Activated B cell treated with CpG ODN at 0.5 μM for 24 hours (primary cell): ENCODE measurements at regions not wholly inside any gene's neighbourhood (a gene's known extent, or its start where the extent isn't known, plus 50 kb on each side); places are given as distances from the start of the nearest gene placed in this dataset.

Experiments
- ATAC-seq: fragments of 200-7000 bp; cut with Tn5 transposase; one replicate; pipeline ENCODE4 v1.10.0; 2021; ENCODE audit warnings: low read depth, mild to moderate bottlenecking, moderate library complexity
- CTCF ChIA-PET: fragments of 350-600 bp; sonication (Branson Sonifier 250); formaldehyde crosslinking; loops from one replicate; lab custom pipeline; 2021; ENCODE audit warnings: antibody characterized with exemption; lab: Charles Lee
- POLR2A ChIA-PET: fragments of 350-600 bp; sonication (Branson Sonifier 250); formaldehyde crosslinking; loops from one replicate; lab custom pipeline; 2021; ENCODE audit warnings: antibody characterized with exemption; lab: Charles Lee
- DNase-seq: peaks from one replicate; pipeline ENCODE4 v3.0.0; 2022
- H3K27ac Mint-ChIP-seq: one replicate; pipeline ENCODE4 v1.8.0; 2020; ENCODE audit warnings: mixed read lengths
- H3K27me3 Mint-ChIP-seq: one replicate; pipeline ENCODE4 v1.8.0; 2021; ENCODE audit warnings: mixed read lengths
- H3K36me3 Mint-ChIP-seq: one replicate; pipeline ENCODE4 v1.8.0; 2021; ENCODE audit warnings: low read depth, mixed read lengths
- H3K4me1 Mint-ChIP-seq: one replicate; pipeline ENCODE4 v1.8.0; 2021; ENCODE audit warnings: mixed read lengths
- H3K4me3 Mint-ChIP-seq: one replicate; pipeline ENCODE4 v1.8.0; 2020; ENCODE audit warnings: mild to moderate bottlenecking, mixed read lengths
- H3K9me3 Mint-ChIP-seq: one replicate; pipeline ENCODE4 v1.8.0; 2020; ENCODE audit warnings: mixed read lengths
- CTCF ChIP-seq: fragments of 200-600 bp; IDR thresholded peaks from one replicate; pipeline ENCODE4 v1.8.0; 2022; ENCODE audit warnings: antibody characterized with exemption, mild to moderate bottlenecking
- intact Hi-C: fragments of 100-400 bp; cut with micrococcal nuclease; formaldehyde crosslinking; loops from one replicate; pipeline ENCODE4 v1.15.1; 2024

GRCh38 chr21:17231771-17232170 is 281.1 kb upstream of the CXADR start:
- no peaks in the 10 kb centered on the region for H3K27me3 Mint-ChIP-seq
- no peak overlapping the region for H3K27ac Mint-ChIP-seq
- ChIA-PET POLR2A (no interaction called here), CTCF (no interaction called here)
- no peaks in the 10 kb centered on the region for H3K4me1 Mint-ChIP-seq
- TF ChIP-seq CTCF = no peak
- no peak for ATAC-seq
- no peaks in the 10 kb centered on the region for H3K36me3 Mint-ChIP-seq
- intact Hi-C loops = no loop called here
- DNase-seq = no peak
- peaks cover 18% of the 10 kb centered on the region for H3K9me3 Mint-ChIP-seq
- H3K4me3 Mint-ChIP-seq = no peak overlapping the region

GRCh38 chr21:17238468-17238867 is 274.4 kb upstream of the CXADR start:
- H3K9me3 Mint-ChIP-seq = no peaks in the 10 kb centered on the region
- ChIA-PET CTCF (no interaction called here), POLR2A (no interaction called here)
- no peaks in the 10 kb centered on the region for H3K36me3 Mint-ChIP-seq
- ATAC-seq = no peak
- no peak for DNase-seq
- H3K27ac Mint-ChIP-seq = no peak overlapping the region
- no peak overlapping the region for H3K4me3 Mint-ChIP-seq
- intact Hi-C loops = no loop called here
- TF ChIP-seq CTCF = no peak
- H3K4me1 Mint-ChIP-seq = no peaks in the 10 kb centered on the region
- no peaks in the 10 kb centered on the region for H3K27me3 Mint-ChIP-seq

- no peaks in the 10 kb centered on the region for H3K36me3 Mint-ChIP-seq
- no peak for TF ChIP-seq CTCF
- H3K27me3 Mint-ChIP-seq = no peaks in the 10 kb centered on the region
- ATAC-seq (no peak), DNase-seq (no peak)
- CTCF ChIA-PET = no interaction called here
- H3K27ac Mint-ChIP-seq = no peak overlapping the region
- no peak overlapping the region for H3K4me3 Mint-ChIP-seq
- H3K4me1 Mint-ChIP-seq = no peaks in the 10 kb centered on the region
- H3K9me3 Mint-ChIP-seq = peaks cover 16% of the 10 kb centered on the region
- intact Hi-C loops = no loop called here
- POLR2A ChIA-PET = no interaction called here
Measured at GRCh38 chr21:17250778-17251241, 262.0 kb upstream of the CXADR start.

GRCh38 chr21:17257784-17258183 is 255.1 kb upstream of the CXADR start:
- no peak overlapping the region for H3K4me3 Mint-ChIP-seq
- H3K27ac Mint-ChIP-seq = no peak overlapping the region
- ChIA-PET POLR2A (no interaction called here), CTCF (no interaction called here)
- intact Hi-C loops = no loop called here
- no peaks in the 10 kb centered on the region for H3K36me3 Mint-ChIP-seq
- peaks cover 13% of the 10 kb centered on the region for H3K9me3 Mint-ChIP-seq
- no peaks in the 10 kb centered on the region for H3K27me3 Mint-ChIP-seq
- no peak for DNase-seq
- ATAC-seq = no peak
- H3K4me1 Mint-ChIP-seq = no peaks in the 10 kb centered on the region
- TF ChIP-seq CTCF = no peak

- no peak overlapping the region for H3K27ac Mint-ChIP-seq
- DNase-seq (no peak), ATAC-seq (no peak)
- H3K36me3 Mint-ChIP-seq = no peaks in the 10 kb centered on the region
- intact Hi-C loops = no loop called here
- H3K9me3 Mint-ChIP-seq = peaks cover 1% of the 10 kb centered on the region
- no peaks in the 10 kb centered on the region for H3K4me1 Mint-ChIP-seq
- H3K4me3 Mint-ChIP-seq = no peak overlapping the region
- TF ChIP-seq CTCF = no peak
- ChIA-PET POLR2A (no interaction called here), CTCF (no interaction called here)
- no peaks in the 10 kb centered on the region for H3K27me3 Mint-ChIP-seq
Measured at GRCh38 chr21:17264182-17264581, 248.7 kb upstream of the CXADR start.
